ENCODE measurements at regions not wholly inside any gene's neighbourhood (a gene's known extent, or its start where the extent isn't known, plus 50 kb on each side); places are given as distances from the start of the nearest gene placed in this dataset.

- H3K9me3 Mint-ChIP-seq = peaks cover 27% of the 10 kb centered on the region
- H3K27me3 Mint-ChIP-seq (ENCODE audit: low read depth) = no peaks in the 10 kb centered on the region
- H3K4me1 Mint-ChIP-seq = peaks cover 11% of the 10 kb centered on the region
- peaks cover 18% of the 10 kb centered on the region for H3K36me3 Mint-ChIP-seq
- no peak for ATAC-seq
- POLR2A ChIA-PET = no interaction called here
- TF ChIP-seq ZNF317 (CRISPR knock-in tag; IDR thresholded peaks at IDR 0.05; ENCODE audit: borderline replicate concordance, low read depth) (no peak), ZNF416 (CRISPR knock-in tag; IDR thresholded peaks at IDR 0.05) (no peak), ESRRA (CRISPR knock-in tag; IDR thresholded peaks at IDR 0.05; ENCODE audit: borderline replicate concordance) (no peak), ERG (CRISPR knock-in tag; IDR thresholded peaks at IDR 0.05) (no peak), GRHL2 (CRISPR knock-in tag; IDR thresholded peaks at IDR 0.05; ENCODE audit: insufficient replicate concordance, severe bottlenecking) (no peak), ZBTB43 (CRISPR knock-in tag; IDR thresholded peaks at IDR 0.05) (no peak), NR1H2 (CRISPR knock-in tag; IDR thresholded peaks at IDR 0.05) (no peak), ELF4 (CRISPR knock-in tag; IDR thresholded peaks at IDR 0.05; ENCODE audit: low read depth) (no peak), IRF1 (CRISPR knock-in tag; IDR thresholded peaks at IDR 0.05) (no peak)
- TF ChIP-seq, protein P1, sequence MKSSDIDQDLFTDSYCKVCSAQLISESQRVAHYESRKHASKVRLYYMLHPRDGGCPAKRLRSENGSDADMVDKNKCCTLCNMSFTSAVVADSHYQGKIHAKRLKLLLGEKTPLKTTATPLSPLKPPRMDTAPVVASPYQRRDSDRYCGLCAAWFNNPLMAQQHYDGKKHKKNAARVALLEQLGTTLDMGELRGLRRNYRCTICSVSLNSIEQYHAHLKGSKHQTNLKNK (CRISPR knock-in tag; IDR thresholded peaks at IDR 0.05) = no peak
- no peak overlapping the region for H3K4me3 Mint-ChIP-seq
- no peak for DNase-seq (ENCODE audit: low spot score)
- no peak overlapping the region for H3K27ac Mint-ChIP-seq
- CTCF ChIA-PET = no interaction called here
These were observed 156.9 kb downstream of the SUCNR1 start for GRCh38 chr3:152030320-152030719.

GRCh38 chr3:152031321-152031720 lies 157.9 kb downstream of the SUCNR1 start:
- ATAC-seq (no peak), DNase-seq (ENCODE audit: low spot score) (no peak)
- Mint-ChIP-seq H3K4me3 (no peak overlapping the region), H3K9me3 (peaks cover 36% of the 10 kb centered on the region), H3K4me1 (peaks cover 6% of the 10 kb centered on the region), H3K36me3 (peaks cover 25% of the 10 kb centered on the region), H3K27ac (no peak overlapping the region), H3K27me3 (ENCODE audit: low read depth) (no peaks in the 10 kb centered on the region)
- ChIA-PET POLR2A (no interaction called here), CTCF (no interaction called here)
- no peak for TF ChIP-seq ZNF423 (CRISPR knock-in tag; IDR thresholded peaks at IDR 0.05)
- TF ChIP-seq FOXP1 (CRISPR knock-in tag; IDR thresholded peaks at IDR 0.05; ENCODE audit: borderline replicate concordance) = no peak
- TF ChIP-seq NFYB (CRISPR knock-in tag; conservative IDR thresholded peaks at IDR 0.05; ENCODE audit: low read depth) = no peak
- TF ChIP-seq CBFB (CRISPR knock-in tag; IDR thresholded peaks at IDR 0.05; ENCODE audit: low read depth) = no peak
- no peak for TF ChIP-seq ZNF396 (CRISPR knock-in tag; IDR thresholded peaks at IDR 0.05; ENCODE audit: borderline replicate concordance)
- TF ChIP-seq, protein P2, sequence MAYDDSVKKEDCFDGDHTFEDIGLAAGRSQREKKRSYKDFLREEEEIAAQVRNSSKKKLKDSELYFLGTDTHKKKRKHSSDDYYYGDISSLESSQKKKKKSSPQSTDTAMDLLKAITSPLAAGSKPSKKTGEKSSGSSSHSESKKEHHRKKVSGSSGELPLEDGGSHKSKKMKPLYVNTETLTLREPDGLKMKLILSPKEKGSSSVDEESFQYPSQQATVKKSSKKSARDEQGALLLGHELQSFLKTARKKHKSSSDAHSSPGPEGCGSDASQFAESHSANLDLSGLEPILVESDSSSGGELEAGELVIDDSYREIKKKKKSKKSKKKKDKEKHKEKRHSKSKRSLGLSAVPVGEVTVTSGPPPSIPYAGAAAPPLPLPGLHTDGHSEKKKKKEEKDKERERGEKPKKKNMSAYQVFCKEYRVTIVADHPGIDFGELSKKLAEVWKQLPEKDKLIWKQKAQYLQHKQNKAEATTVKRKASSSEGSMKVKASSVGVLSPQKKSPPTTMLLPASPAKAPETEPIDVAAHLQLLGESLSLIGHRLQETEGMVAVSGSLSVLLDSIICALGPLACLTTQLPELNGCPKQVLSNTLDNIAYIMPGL (CRISPR knock-in tag; IDR thresholded peaks at IDR 0.05) = no peak
- TF ChIP-seq ESRRA (CRISPR knock-in tag; IDR thresholded peaks at IDR 0.05; ENCODE audit: borderline replicate concordance) = no peak
- TF ChIP-seq, protein P3, sequence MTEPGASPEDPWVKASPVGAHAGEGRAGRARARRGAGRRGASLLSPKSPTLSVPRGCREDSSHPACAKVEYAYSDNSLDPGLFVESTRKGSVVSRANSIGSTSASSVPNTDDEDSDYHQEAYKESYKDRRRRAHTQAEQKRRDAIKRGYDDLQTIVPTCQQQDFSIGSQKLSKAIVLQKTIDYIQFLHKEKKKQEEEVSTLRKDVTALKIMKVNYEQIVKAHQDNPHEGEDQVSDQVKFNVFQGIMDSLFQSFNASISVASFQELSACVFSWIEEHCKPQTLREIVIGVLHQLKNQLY (CRISPR knock-in tag; IDR thresholded peaks at IDR 0.05) = no peak
- no peak for TF ChIP-seq TEAD4 (CRISPR knock-in tag; IDR thresholded peaks at IDR 0.05)
- TF ChIP-seq CREB1 (CRISPR knock-in tag; IDR thresholded peaks at IDR 0.05) = no peak
- TF ChIP-seq SP1 (CRISPR knock-in tag; conservative IDR thresholded peaks at IDR 0.05) = no peak
- no peak for TF ChIP-seq ZNF121 (CRISPR knock-in tag; IDR thresholded peaks at IDR 0.05)
- TF ChIP-seq IRF2 (CRISPR knock-in tag; IDR thresholded peaks at IDR 0.05; ENCODE audit: borderline replicate concordance, low read depth) = no peak
- TF ChIP-seq MAX (CRISPR knock-in tag; IDR thresholded peaks at IDR 0.05) = no peak
- no peak for TF ChIP-seq MYBL2 (CRISPR knock-in tag; IDR thresholded peaks at IDR 0.05)
- no peak for TF ChIP-seq SMAD4 (CRISPR knock-in tag; IDR thresholded peaks at IDR 0.05)
- TF ChIP-seq ETV6 (CRISPR knock-in tag; IDR thresholded peaks at IDR 0.05) = no peak
- TF ChIP-seq, protein P4, sequence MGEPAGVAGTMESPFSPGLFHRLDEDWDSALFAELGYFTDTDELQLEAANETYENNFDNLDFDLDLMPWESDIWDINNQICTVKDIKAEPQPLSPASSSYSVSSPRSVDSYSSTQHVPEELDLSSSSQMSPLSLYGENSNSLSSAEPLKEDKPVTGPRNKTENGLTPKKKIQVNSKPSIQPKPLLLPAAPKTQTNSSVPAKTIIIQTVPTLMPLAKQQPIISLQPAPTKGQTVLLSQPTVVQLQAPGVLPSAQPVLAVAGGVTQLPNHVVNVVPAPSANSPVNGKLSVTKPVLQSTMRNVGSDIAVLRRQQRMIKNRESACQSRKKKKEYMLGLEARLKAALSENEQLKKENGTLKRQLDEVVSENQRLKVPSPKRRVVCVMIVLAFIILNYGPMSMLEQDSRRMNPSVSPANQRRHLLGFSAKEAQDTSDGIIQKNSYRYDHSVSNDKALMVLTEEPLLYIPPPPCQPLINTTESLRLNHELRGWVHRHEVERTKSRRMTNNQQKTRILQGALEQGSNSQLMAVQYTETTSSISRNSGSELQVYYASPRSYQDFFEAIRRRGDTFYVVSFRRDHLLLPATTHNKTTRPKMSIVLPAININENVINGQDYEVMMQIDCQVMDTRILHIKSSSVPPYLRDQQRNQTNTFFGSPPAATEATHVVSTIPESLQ (CRISPR knock-in tag; IDR thresholded peaks at IDR 0.05) = no peak
- TF ChIP-seq JAZF1 (CRISPR knock-in tag; IDR thresholded peaks at IDR 0.05) = no peak
